Epithelial cell of esophagus (primary cell): ENCODE measurements at regions not wholly inside any gene's neighbourhood (a gene's known extent, or its start where the extent isn't known, plus 50 kb on each side); places are given as distances from the start of the nearest gene placed in this dataset.
A peak's percentile ranks its signal among the peaks of the same experiment; 100 is the strongest.

ENCODE experiments used
- DNase-seq: peaks from one replicate; pipeline ENCODE4 v3.0.0; 2010; ENCODE audit warnings: low read depth
- H3K4me3 ChIP-seq: 2 replicates; pipeline ENCODE4 v1.5.1; 2011; ENCODE audit warnings: mild to moderate bottlenecking, low read length, control low read depth
- CTCF ChIP-seq: IDR thresholded peaks from 2 replicates; pipeline ENCODE4 v1.5.1; 2011; ENCODE audit warnings: low read depth, mild to moderate bottlenecking, low read length, control low read depth, inconsistent platforms; ENCODE audit not compliant: insufficient read depth; ENCODE audit errors: missing control alignments

GRCh38 chr14:54221432-54221803 lies 175.4 kb upstream of the CDKN3 start:
- no peak for TF ChIP-seq CTCF
- no peak overlapping the region for H3K4me3 ChIP-seq
- DNase-seq, result no peak

GRCh38 chr14:54221971-54222370 lies 174.8 kb upstream of the CDKN3 start:
- no peak for TF ChIP-seq CTCF
- H3K4me3 ChIP-seq, result no peak overlapping the region
- no peak for DNase-seq

- TF ChIP-seq CTCF, result no peak
- DNase-seq, result no peak
- H3K4me3 ChIP-seq, result no peak overlapping the region
Measured at GRCh38 chr14:54223831-54224402, 172.9 kb upstream of the CDKN3 start.

GRCh38 chr14:54225457-54226060 lies 171.2 kb upstream of the CDKN3 start:
- no peak for DNase-seq
- TF ChIP-seq CTCF, result no peak
- no peak overlapping the region for H3K4me3 ChIP-seq

GRCh38 chr14:54226103-54226502 lies 170.7 kb upstream of the CDKN3 start:
- no peak overlapping the region for H3K4me3 ChIP-seq
- peak; percentile 69 for DNase-seq
- no peak for TF ChIP-seq CTCF

- DNase-seq, result no peak
- no peak for TF ChIP-seq CTCF
- H3K4me3 ChIP-seq, result no peak overlapping the region
Measured at GRCh38 chr14:54226558-54226957, 170.2 kb upstream of the CDKN3 start.

- TF ChIP-seq CTCF, result no peak
- H3K4me3 ChIP-seq, result no peak overlapping the region
- no peak for DNase-seq
Measured at GRCh38 chr14:54229136-54229535, 167.7 kb upstream of the CDKN3 start.
